ENCODE measurements at regions not wholly inside any gene's neighbourhood (a gene's known extent, or its start where the extent isn't known, plus 50 kb on each side); places are given as distances from the start of the nearest gene placed in this dataset.
"Not testable (repeated sequence)": the region's sequence is repeated elsewhere in the genome, so short reads cannot be mapped to it uniquely, and the experiment has no call there.

- DNase-seq: no peak
Observed at GRCh38 chr6:10174761-10175160, 240.1 kb downstream of the TFAP2A start.

GRCh38 chr6:10174056-10174455 is 240.8 kb downstream of the TFAP2A start:
- DNase-seq: no peak

GRCh38 chr6:10171706-10172105 is 243.2 kb downstream of the TFAP2A start:
- not testable (repeated sequence) for DNase-seq

GRCh38 chr6:10170816-10171215 is 244.1 kb downstream of the TFAP2A start:
- DNase-seq: no peak

GRCh38 chr6:10166031-10166430 is 248.8 kb downstream of the TFAP2A start:
- DNase-seq: no peak

DNA sequence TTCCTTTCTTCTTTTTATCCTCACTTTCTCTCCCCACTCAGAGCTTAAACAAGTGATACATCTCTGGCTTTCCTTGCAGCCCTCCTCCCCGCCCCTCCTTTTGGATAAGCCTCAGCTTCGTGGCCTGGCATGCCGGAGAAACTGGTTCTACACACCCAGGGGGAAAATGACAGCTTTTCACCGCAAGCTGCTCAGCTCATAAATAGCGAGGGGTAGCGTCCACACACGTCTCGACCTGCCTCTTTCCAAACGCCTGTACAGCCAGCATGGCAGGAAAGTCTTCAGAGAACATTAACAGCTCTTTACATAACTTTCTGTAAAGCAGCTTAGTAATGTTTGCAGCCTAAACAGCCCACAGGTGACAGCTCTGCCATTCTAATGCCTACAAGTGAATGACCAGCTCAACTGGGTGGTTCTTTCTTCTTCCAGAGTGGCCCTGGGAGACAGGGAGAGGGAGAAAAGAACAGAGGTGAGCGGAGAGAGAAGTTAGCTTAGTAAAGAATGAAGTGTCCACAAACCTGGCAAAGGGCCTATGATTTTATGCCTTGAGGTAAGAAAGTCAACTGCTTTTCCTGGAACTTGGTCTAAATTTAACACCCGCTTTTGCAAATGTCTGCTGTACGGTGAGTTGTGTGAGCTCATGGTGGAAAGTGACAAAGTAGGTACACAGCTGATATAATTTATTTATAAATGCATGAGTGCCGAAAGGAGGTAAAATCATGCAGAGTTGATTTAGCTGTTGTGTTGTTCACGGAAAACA is 251.5 kb downstream of the TFAP2A start:
- DNase-seq: no peak

DNA sequence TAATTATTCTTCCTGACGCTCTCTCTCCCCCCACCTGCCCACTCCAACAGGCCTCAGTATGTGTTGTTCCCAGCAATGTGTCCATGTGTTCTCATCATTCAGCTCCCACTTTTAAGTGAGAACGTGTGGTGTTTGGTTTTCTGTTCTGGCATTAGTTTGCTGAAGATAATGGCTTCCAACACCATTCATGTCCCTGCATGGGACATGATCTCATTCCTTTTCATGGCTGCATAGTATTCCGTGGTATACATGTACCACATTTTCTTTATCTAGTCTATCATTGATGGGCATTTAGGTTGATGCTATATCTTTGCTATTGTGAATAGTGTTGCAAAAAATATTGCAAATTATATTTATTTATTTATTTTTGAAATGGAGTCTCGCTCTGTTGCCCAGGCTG is 258.0 kb downstream of the TFAP2A start:
- DNase-seq: no peak

DNA sequence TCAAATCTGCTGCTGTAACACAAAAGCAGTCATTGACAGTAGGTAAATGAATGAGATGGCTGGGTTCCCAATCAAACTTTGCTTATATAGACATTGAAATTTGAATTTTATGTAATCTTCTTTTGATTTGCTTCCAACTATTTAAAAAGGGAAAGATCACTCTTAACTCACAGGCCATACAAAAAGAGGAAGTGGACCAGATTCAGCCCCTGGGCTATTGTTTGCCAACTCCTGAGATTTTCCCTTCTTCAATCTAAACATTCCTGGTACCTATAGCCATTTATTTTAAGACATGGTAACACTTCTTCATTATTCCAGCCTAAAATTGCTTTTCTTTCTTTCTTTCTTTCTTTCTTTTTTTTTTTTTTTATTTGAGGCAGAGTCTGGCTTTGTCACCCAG is 260.6 kb downstream of the TFAP2A start:
- DNase-seq: no peak

GRCh38 chr6:10151144-10151915 is 263.5 kb downstream of the TFAP2A start:
- no peak for DNase-seq

GRCh38 chr6:10149603-10150002 is 265.3 kb downstream of the TFAP2A start:
- DNase-seq: no peak

DNA sequence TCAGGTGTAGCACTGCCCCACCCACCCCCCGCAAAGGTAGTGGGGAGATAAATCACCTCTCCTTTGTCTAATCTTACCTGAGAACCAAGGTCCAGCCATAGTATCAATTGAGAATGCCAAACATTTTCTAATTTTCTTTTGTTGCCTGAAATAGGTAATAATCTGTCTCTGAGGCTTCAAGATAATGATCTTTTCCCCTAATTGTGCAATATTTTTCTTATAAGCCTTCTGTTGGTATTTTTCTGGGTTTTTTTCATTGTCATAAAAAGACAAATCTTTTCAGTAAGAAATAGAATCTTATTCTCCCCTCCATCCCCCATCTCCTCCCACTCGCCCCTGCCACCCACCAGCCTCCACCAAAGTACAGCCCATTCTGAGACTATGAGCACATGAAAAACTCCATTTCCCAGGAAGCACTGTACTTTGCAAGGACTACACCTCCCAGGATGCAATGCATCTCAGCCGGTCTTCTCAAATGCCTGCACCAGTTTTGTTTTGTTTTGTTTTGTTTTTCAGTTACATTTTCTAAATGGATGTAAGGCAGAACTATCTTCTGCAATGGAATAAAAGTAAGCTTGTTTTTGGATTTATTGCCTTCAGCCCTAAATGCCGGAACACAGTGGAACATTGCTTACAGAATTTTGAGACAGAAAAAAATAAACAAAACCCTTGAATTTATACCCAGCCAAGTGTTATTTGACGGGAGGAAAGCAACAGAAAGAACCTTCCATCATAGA is 268.0 kb downstream of the TFAP2A start:
- no peak for DNase-seq

GRCh38 chr6:10144772-10145171 is 270.1 kb downstream of the TFAP2A start:
- DNase-seq: no peak

- DNase-seq: no peak
Observed at GRCh38 chr6:10141746-10142443, 273.0 kb downstream of the TFAP2A start.

- DNase-seq: no peak
Observed at GRCh38 chr6:10140824-10141223, 274.1 kb downstream of the TFAP2A start.

- DNase-seq: no peak
Observed at GRCh38 chr6:10140136-10140535, 274.7 kb downstream of the TFAP2A start.

DNA sequence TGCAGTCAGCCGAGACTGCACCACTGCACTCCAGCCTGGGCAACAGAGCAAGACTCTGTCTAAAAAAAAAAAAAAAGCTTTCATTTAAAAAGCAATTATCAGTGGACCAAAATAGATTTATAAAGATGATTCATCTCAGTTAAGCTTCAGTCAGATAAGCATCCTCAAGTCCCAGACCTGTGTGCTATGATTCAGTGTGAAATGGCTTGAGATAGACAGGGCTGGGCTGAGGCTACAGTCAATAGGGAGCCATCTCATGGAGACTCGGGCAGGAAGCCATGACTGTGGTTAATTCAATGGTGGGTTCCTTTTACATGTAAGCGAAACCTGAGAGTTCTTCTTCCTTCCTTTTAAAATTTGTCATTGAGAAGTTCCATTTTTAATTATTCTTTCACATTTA is 276.0 kb downstream of the TFAP2A start:
- no peak for DNase-seq

GRCh38 chr6:10136636-10137035 is 278.2 kb downstream of the TFAP2A start:
- no peak for DNase-seq

DNA sequence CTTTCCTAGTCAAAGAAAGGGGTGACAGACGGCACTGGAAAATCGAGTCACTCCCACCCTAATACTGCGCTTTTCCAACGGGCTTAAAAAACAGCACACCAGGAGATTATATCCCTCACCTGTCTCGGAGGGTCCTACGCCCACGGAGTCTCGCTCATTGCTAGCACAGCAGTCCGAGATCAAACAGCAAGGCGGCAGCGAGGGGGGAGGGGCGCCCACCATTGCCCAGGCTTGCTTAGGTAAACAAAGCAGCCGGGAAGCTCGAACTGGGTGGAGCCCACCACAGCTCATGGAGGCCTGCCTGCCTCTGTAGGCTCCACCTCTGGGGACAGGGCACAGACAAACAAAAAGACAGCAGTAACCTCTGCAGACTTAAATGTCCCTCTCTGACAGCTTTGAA is 280.7 kb downstream of the TFAP2A start:
- DNase-seq: not testable (repeated sequence)

DNA sequence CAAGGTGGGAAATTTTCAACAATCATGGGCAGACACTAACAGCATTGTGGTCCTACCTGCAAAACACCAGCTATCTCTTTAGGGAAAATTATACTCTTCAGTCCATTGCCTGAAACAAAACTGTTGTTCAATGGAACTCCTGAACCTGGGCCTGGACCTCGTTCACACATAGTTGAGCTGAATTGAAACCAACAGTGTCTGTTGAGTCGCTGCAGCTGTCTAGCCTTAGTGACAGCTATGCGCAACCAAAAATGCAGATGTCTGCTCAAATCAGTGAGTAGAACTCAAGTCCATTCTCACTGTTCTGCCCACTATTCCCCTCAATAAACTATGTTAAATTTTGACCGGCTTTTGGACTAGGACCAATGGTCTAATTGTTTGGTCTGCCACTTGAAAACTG is 286.2 kb downstream of the TFAP2A start:
- no peak for DNase-seq

DNA sequence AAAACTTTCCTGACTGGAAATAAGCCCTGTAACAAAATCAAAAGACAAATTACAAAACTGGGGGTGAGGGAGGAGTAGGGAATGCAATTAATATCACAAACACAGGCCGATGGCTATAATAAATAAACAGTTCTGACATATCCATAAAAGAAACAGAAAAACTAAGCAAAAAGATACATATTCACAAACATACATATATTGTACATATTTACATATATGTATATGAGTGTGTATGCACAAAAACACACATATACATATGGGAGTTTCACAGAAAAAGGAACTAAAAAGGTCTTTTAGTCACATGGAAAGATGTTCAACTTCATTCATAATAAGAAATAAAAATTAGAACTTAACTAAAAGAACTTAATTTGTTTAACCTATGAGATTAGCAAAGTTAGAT is 292.7 kb downstream of the TFAP2A start:
- no peak for DNase-seq

- no peak for DNase-seq
Observed at GRCh38 chr6:10112871-10113549, 301.9 kb downstream of the TFAP2A start.

DNA sequence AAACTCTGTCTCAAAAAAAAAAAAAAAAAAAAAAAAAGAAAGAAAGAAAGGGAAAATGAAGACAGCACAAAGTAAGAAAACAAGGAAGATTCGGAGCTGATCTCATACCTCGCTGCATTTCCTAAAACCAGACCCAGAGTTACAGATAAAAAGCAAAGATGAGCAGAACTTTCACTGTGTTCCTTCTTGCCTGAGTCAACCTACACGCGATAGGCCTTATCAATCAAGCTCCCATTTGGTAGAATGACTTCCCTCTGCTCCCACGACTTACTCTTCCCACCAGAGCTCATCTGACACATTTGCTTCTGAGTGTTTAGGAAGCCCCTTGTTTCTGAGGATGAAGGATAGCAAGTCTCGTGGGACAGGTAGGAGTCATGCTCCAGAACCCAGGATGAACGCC is 302.9 kb downstream of the TFAP2A start:
- no peak for DNase-seq

All from NK-92 treated with Interleukin-12 subunit alpha and Interleukin-12 subunit beta, amount 100 ng/mL, for 24 hours (cell line).